ENCODE measurements at regions not wholly inside any gene's neighbourhood (a gene's known extent, or its start where the extent isn't known, plus 50 kb on each side); places are given as distances from the start of the nearest gene placed in this dataset.
"Not testable (repeated sequence)": the region's sequence is repeated elsewhere in the genome, so short reads cannot be mapped to it uniquely, and the experiment has no call there.

GRCh38 chr6:125647391-125647790 lies 102.0 kb upstream of the HEY2 start:
- Histone ChIP-seq H3K4me1 (ENCODE audit: insufficient read depth, low read length, poor library complexity, severe bottlenecking) (no peaks in the 10 kb centered on the region), H3F3A (ENCODE audit: low read depth) (no peaks in the 10 kb centered on the region), H3K4me2 (ENCODE audit: low read depth, low read length, poor library complexity, severe bottlenecking) (no peak overlapping the region), H2AFZ (ENCODE audit: low read length) (no peak overlapping the region), H3K79me2 (ENCODE audit: insufficient read depth, low read length) (no peaks in the 10 kb centered on the region), H3K9me2 (replicated peaks; ENCODE audit: low read depth, low read length) (no peaks in the 10 kb centered on the region), H3K27me3 (ENCODE audit: insufficient read depth, low read length, poor library complexity, severe bottlenecking) (no peaks in the 10 kb centered on the region), H4K20me1 (ENCODE audit: insufficient read depth, low read length, poor library complexity, severe bottlenecking) (no peaks in the 10 kb centered on the region), H3K4me3 (ENCODE audit: low read length, poor library complexity, severe bottlenecking) (no peak overlapping the region), H3K36me3 (ENCODE audit: insufficient read depth, low read length) (no peaks in the 10 kb centered on the region), H3K9me3 (ENCODE audit: insufficient read depth, low read depth, low read length) (no peaks in the 10 kb centered on the region), H3K9ac (ENCODE audit: low read depth, low read length, poor library complexity, severe bottlenecking) (no peak overlapping the region)
- TF ChIP-seq CTCF (conservative IDR thresholded peaks at IDR 0.05; ENCODE audit: low read length) = no peak
- TF ChIP-seq EZH2phosphoT487 (IDR thresholded peaks at IDR 0.05; ENCODE audit: borderline replicate concordance) = no peak

DNA sequence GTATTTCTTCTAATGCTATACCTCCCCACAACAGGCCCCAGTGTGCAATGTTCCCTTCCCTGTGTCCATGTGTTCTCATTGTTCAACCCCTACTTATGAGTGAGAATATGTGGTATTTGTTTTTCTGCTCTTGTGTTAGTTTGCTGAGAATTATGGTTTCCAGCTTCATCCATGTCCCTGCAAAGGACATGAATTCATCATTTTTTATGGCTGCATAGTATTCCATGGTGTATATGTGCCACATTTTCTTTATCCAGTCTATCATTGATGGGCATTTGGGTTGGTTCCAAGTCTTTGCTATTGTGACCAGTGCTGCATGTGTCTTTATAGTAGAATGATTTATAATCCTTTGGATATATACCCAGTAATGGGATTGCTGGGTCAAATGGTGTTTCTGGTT lies 95.7 kb upstream of the HEY2 start:
- H3K27me3 ChIP-seq (ENCODE audit: insufficient read depth, low read length, poor library complexity, severe bottlenecking); H3K36me3 ChIP-seq (ENCODE audit: insufficient read depth, low read length); H3K9me3 ChIP-seq (ENCODE audit: insufficient read depth, low read depth, low read length); H3F3A ChIP-seq (ENCODE audit: low read depth); H2AFZ ChIP-seq (ENCODE audit: low read length); H4K20me1 ChIP-seq (ENCODE audit: insufficient read depth, low read length, poor library complexity, severe bottlenecking); H3K9me2 ChIP-seq (replicated peaks; ENCODE audit: low read depth, low read length); H3K4me2 ChIP-seq (ENCODE audit: low read depth, low read length, poor library complexity, severe bottlenecking); H3K79me2 ChIP-seq (ENCODE audit: insufficient read depth, low read length); H3K4me1 ChIP-seq (ENCODE audit: insufficient read depth, low read length, poor library complexity, severe bottlenecking); H3K4me3 ChIP-seq (ENCODE audit: low read length, poor library complexity, severe bottlenecking); H3K9ac ChIP-seq (ENCODE audit: low read depth, low read length, poor library complexity, severe bottlenecking): not testable (repeated sequence)

GRCh38 chr6:125655511-125655910 lies 93.9 kb upstream of the HEY2 start:
- no peak for TF ChIP-seq CTCF (conservative IDR thresholded peaks at IDR 0.05; ENCODE audit: low read length)
- no peak for TF ChIP-seq EZH2phosphoT487 (IDR thresholded peaks at IDR 0.05; ENCODE audit: borderline replicate concordance)
- no peaks in the 10 kb centered on the region for H3K9me2 ChIP-seq (replicated peaks; ENCODE audit: low read depth, low read length)
- H3K79me2 ChIP-seq (ENCODE audit: insufficient read depth, low read length) = no peaks in the 10 kb centered on the region
- no peaks in the 10 kb centered on the region for H3F3A ChIP-seq (ENCODE audit: low read depth)
- H3K9ac ChIP-seq (ENCODE audit: low read depth, low read length, poor library complexity, severe bottlenecking) = no peak overlapping the region
- H3K4me3 ChIP-seq (ENCODE audit: low read length, poor library complexity, severe bottlenecking) = no peak overlapping the region
- no peaks in the 10 kb centered on the region for H3K36me3 ChIP-seq (ENCODE audit: insufficient read depth, low read length)
- no peaks in the 10 kb centered on the region for H3K27me3 ChIP-seq (ENCODE audit: insufficient read depth, low read length, poor library complexity, severe bottlenecking)
- no peak overlapping the region for H3K4me2 ChIP-seq (ENCODE audit: low read depth, low read length, poor library complexity, severe bottlenecking)
- no peaks in the 10 kb centered on the region for H3K4me1 ChIP-seq (ENCODE audit: insufficient read depth, low read length, poor library complexity, severe bottlenecking)
- no peak overlapping the region for H2AFZ ChIP-seq (ENCODE audit: low read length)
- no peaks in the 10 kb centered on the region for H4K20me1 ChIP-seq (ENCODE audit: insufficient read depth, low read length, poor library complexity, severe bottlenecking)
- H3K9me3 ChIP-seq (ENCODE audit: insufficient read depth, low read depth, low read length) = no peaks in the 10 kb centered on the region

DNA sequence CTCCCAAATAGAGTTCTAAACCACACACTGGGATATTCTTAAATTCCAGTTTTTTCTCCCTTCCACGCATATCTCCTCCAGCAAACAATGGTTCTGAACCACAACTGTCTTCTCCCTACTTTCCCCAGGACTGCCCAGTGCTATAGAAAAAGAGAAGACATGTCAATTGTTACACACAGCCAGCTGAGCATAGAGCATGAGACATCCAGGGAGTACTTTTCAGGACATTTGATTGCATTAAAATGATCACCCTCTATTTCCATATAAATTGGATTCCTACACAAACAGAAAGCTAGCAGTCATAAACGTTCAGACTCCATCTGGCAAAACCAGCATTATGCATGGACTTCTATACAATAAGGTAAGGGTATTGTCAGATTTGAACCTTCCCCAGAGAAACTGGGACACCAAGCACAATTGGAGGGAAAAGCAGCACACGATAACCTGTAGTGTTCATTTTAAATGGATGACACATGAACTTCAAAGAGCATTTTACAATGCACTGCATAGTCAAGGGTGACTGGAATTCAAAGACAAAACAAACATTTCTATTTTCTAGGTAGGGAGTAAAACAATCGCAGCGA lies 93.1 kb upstream of the HEY2 start:
- no peak for TF ChIP-seq CTCF (conservative IDR thresholded peaks at IDR 0.05; ENCODE audit: low read length)
- H3K27me3 ChIP-seq (ENCODE audit: insufficient read depth, low read length, poor library complexity, severe bottlenecking) = no peaks in the 10 kb centered on the region
- H3K9me3 ChIP-seq (ENCODE audit: insufficient read depth, low read depth, low read length) = no peaks in the 10 kb centered on the region

More for the DNA sequence above, 93.1 kb upstream of the HEY2 start:
- H3K9ac ChIP-seq (ENCODE audit: low read depth, low read length, poor library complexity, severe bottlenecking) = no peak overlapping the region
- H3K4me1 ChIP-seq (ENCODE audit: insufficient read depth, low read length, poor library complexity, severe bottlenecking) = no peaks in the 10 kb centered on the region
- H3F3A ChIP-seq (ENCODE audit: low read depth) = no peaks in the 10 kb centered on the region
- no peaks in the 10 kb centered on the region for H3K9me2 ChIP-seq (replicated peaks; ENCODE audit: low read depth, low read length)
- H3K36me3 ChIP-seq (ENCODE audit: insufficient read depth, low read length) = no peaks in the 10 kb centered on the region
- H3K4me2 ChIP-seq (ENCODE audit: low read depth, low read length, poor library complexity, severe bottlenecking) = no peak overlapping the region
- no peaks in the 10 kb centered on the region for H4K20me1 ChIP-seq (ENCODE audit: insufficient read depth, low read length, poor library complexity, severe bottlenecking)
- no peaks in the 10 kb centered on the region for H3K79me2 ChIP-seq (ENCODE audit: insufficient read depth, low read length)
- H2AFZ ChIP-seq (ENCODE audit: low read length) = no peak overlapping the region
- no peak overlapping the region for H3K4me3 ChIP-seq (ENCODE audit: low read length, poor library complexity, severe bottlenecking)

Data from Loucy (cell line).